H1 (cell line): ENCODE measurements at regions not wholly inside any gene's neighbourhood (a gene's known extent, or its start where the extent isn't known, plus 50 kb on each side); places are given as distances from the start of the nearest gene placed in this dataset.

ENCODE experiments used
- CBX8 ChIP-seq: fragments of 300-800, 300-1000 bp; sonication (generic); IDR thresholded peaks from 2 replicates; pipeline ENCODE4 v1.7.1; 2016; ENCODE audit warnings: low read depth, low read length, borderline replicate concordance
- HDAC6 ChIP-seq: IDR thresholded peaks from one replicate; pipeline ENCODE4 v1.7.1; 2012; ENCODE audit warnings: low read depth, mild to moderate bottlenecking, inconsistent platforms, low read length, moderate library complexity
- KDM1A ChIP-seq: fragments of 200-600, 300-600 bp; sonication (generic); IDR thresholded peaks from 2 replicates; pipeline ENCODE4 v1.7.1; 2016; ENCODE audit warnings: mild to moderate bottlenecking, low read length, borderline replicate concordance
- NRF1 ChIP-seq: IDR thresholded peaks from 2 replicates; pipeline ENCODE4 v1.6.1; 2011; ENCODE audit warnings: mild to moderate bottlenecking, low read depth, low read length, improper control_type of control experiment
- POLR2AphosphoS5 ChIP-seq: IDR thresholded peaks from 2 replicates; pipeline ENCODE4 v1.6.1; 2011; ENCODE audit warnings: low read depth, low read length
- RNF2 ChIP-seq: fragments of 200-900, 300-1000 bp; sonication (generic); IDR thresholded peaks from 2 replicates; pipeline ENCODE4 v1.7.1; 2016; ENCODE audit warnings: borderline replicate concordance, low read depth, mild to moderate bottlenecking, antibody characterized with exemption, low read length; ENCODE audit not compliant: poor library complexity, severe bottlenecking; ENCODE audit errors: missing control alignments
- SIN3A ChIP-seq, 2 experiments: IDR thresholded peaks in 1 of 2; conservative IDR thresholded peaks in 1 of 2; 2 replicates each; pipeline ENCODE4 v1.6.1; 2011 to 2012; ENCODE audit warnings: low read length in 2 of 2, improper control_type of control experiment in 1 of 2, low read depth in 1 of 2, mild to moderate bottlenecking in 1 of 2
- TAF7 ChIP-seq: optimal IDR thresholded peaks from 2 replicates; pipeline ENCODE3; 2011; ENCODE audit warnings: low read depth, mild to moderate bottlenecking, inconsistent platforms, low read length, moderate library complexity, borderline replicate concordance
- TF ChIP-seq, protein P1 (sequence below): IDR thresholded peaks from 2 replicates; pipeline ENCODE4 v1.6.1; 2011; ENCODE audit warnings: low read length, improper control_type of control experiment

DNA sequence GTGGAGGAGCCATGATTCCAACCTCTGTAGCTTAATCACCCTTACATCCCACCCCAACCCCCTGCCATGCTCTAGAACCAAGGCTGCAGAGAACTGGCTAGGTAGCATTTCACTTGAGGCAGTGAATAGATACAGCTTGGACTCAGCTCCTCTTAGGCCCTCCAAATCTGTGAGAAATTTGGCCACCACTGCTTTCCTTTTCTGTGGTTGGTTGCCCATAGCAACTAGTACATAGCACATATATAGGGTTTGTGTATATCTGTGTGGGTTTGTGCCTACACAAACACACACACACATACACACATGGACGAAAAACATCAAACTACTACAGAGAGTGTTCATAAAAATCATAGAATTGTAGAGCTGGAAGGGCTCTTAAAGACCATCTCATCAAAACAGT lies 52.0 kb upstream of the CCDC160 start (continued):
- no peak for TF ChIP-seq POLR2AphosphoS5
- no peak for TF ChIP-seq RNF2
- no peak for TF ChIP-seq HDAC6
- no peak for TF ChIP-seq SIN3A (conservative IDR thresholded peaks at IDR 0.05 in 1 of 2, IDR thresholded peaks at IDR 0.05 in 1 of 2; ENCODE audit: low read depth in 1 of 2, low read length in 2 of 2)
- no peak for TF ChIP-seq CBX8
- TF ChIP-seq, protein P1, sequence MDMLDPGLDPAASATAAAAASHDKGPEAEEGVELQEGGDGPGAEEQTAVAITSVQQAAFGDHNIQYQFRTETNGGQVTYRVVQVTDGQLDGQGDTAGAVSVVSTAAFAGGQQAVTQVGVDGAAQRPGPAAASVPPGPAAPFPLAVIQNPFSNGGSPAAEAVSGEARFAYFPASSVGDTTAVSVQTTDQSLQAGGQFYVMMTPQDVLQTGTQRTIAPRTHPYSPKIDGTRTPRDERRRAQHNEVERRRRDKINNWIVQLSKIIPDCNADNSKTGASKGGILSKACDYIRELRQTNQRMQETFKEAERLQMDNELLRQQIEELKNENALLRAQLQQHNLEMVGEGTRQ: no peak
- TF ChIP-seq TAF7: no peak
- no peak for TF ChIP-seq KDM1A
- no peak for TF ChIP-seq NRF1
